Kasumi-1 (cell line): ENCODE measurements at regions not wholly inside any gene's neighbourhood (a gene's known extent, or its start where the extent isn't known, plus 50 kb on each side); places are given as distances from the start of the nearest gene placed in this dataset.

Experiments
- DNase-seq, 2 experiments: peaks; one replicate each; lab custom pipeline; 2025; lab: John Stamatoyannopoulos, UW

GRCh38 chr16:64459821-64460220, 662.0 kb downstream of the CDH11 start:
- DNase-seq, result no peak

GRCh38 chr16:64459402-64459801, 662.5 kb downstream of the CDH11 start:
- DNase-seq, result no peak

DNA sequence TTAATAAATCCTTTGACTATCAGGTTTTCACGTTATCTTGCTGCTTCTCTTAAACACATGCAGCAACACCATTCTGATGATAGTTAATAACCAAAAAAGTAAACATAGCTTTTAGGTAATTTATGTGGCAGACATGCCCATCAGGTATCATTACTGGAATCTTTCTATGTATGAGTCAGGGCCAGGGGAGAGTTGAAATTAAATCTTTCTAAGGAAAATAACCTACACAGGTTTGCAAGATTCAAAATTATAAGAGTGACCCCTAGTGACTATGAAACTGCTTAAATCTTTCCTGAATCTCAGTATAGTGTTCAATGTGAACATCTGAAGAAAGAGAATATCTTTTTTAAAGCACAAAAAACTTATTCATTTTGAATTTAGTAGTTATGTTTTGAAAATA, 666.6 kb downstream of the CDH11 start:
- no peak for DNase-seq

DNA sequence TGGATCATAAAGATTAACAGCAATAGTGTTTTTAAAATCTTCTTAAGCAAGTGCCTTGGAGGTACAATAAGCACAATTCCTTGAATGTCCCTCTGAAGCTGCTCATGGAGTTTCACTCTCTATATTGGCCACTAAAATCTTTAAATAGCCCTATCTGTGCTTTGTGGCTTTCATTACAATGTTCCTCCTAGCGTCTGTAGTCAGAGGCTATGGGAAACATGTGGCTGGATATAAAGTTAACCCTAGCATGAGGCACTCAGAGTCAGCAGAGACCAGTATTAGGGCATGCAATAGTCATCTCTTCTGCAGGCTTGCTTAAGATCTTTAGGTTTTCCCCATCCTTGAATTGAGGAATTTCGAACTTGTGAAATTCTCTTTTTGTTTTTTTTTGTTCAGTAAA, 668.2 kb downstream of the CDH11 start:
- no peak for DNase-seq

DNA sequence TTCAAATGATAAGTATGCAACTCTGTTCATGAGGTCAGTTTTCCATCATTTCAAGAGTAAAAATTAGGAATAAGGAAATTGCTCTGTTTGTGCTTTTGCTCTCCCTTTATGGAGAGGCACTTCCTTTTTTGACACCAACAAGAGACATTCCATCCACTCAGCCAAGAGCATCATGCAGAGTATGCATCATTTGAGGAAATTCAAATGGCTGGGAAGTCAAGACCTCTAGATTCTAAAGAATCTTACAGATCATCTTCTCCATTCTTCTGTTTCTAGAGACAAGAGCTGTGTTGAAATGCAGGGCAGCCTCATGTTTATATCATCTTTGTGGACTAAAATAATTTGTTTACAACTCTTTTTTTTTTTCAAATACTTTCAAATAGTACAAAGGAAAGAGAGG, 669.4 kb downstream of the CDH11 start:
- DNase-seq, result no peak

- no peak for DNase-seq
Observed at GRCh38 chr16:64450177-64450576, 671.7 kb downstream of the CDH11 start.

DNA sequence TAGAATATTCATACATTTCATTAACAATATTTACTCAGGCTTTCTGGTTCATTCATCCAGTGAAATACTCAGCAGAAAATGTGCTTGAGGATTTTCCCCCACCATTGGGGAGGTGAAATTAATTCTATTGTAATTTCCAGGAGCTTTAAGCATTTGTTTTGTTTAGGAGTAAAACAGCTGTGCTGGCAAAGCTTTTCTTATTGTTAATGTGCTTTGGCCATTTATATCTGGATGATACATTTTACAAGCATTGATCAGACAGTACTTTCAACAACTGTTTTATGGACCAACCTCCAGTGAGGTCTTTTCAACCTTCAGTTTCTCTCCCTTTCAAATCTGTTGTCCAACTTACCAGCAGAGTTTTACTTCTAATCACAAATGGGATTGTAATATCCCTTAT, 672.4 kb downstream of the CDH11 start:
- no peak for DNase-seq

DNA sequence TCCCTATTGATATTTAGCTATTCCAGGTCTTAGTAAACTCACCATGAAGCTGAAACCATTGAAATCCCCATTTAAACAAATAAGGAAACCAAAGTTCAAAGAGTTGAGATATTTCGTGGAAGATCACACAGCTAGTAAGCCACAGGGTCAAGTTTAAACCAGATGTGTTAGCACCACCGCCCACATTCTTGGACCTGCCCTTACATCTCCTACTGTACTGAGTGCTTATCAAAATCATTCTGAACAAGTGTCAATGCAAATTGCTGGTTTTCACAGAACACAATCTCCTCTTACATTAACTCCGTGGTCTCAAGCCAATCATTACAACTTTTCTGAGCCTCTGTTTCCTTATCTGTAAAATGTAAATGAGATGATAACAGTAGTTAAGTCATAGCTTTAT, 676.2 kb downstream of the CDH11 start:
- DNase-seq, result no peak

DNA sequence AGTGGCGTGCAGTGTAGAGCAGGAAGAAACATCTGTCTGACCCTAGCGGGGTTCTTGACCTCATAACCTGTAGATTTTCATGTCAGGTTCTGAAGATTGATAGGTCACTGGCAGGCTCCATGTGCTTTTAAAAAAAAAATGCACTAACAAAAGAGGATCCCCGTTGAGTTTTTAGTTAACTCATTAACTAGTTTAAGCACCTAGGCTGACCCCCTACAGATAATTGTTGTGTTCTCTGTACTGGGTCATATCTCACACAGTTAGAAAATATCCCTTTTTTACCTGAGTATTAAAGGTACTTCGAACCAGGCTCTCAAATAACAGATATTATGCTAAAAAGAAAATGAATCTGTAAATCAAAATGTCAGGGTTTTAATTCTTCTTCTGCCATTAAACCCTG, 676.6 kb downstream of the CDH11 start:
- no peak for DNase-seq

- DNase-seq, result no peak
Observed at GRCh38 chr16:64440421-64440831, 681.4 kb downstream of the CDH11 start.

DNA sequence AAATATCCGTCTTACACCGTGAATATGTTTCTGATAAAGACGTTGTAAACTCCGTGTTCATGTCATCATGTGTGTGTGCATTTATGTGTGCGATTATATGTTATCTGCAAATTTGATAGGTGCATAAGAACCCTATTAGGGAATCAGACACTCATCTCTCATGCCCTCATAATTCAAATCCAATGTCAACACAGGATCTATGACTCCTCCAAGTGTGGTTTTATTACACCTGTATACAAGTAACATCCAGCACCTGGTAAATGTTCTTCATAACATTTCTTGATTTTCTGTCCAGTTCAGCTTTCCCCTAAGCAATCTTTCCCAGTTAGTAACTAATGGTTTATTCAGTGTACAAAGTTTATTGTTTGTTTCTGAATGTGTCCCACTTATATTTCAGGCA, 681.9 kb downstream of the CDH11 start:
- no peak for DNase-seq

DNA sequence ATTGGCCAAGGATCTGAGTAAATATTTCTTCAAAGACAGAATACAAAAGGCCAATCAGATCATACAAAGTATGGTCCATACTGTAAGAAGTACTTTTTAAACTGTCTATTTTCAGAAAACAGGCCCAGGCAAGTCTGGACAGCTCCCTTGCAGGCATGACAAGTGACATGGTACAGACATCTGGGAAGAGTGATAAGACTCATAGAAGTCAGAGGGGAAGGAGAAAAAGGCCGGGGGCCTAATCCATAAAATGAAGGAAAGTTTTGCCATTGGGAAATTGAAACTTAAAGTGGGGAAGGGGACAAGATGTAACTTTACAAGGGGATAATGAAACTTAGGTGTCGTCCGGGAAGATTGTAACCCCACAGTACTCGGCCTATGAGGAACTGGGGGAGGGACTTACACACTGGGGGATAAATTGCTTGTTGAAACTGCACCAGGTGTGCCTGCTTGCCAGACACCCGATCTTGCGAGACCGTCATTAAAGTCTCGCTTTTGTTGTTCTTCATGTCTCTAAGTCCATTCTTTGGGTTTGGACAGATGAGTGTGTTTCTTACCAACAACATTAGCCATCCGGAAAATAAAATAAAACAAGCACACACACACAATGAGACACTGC, 684.0 kb downstream of the CDH11 start:
- DNase-seq, result no peak

DNA sequence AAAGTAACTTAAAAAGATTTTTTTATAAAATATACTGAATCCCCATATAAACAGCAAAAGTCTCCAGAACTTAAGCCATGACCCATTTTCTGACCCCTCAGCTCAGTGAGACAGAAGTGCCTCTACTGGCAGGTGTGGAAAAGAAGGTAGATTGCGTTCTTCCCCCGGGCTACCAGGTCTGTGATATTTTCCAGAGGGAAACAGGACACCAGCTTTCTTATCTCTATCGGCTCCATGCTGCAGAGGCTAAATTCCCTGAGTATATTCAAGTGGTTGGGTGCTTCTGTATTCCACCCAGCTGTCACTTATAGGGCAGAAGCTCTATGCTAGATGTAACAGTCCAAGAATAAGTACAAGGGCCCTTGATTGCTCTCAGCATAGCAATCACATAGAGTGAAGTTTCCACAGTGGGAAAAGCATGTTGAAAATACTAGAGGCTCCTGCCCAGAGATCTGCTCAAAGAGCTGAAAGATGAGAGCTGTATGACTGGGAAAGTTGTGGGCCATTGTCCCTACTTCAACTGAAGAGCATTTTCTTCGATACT, 687.3 kb downstream of the CDH11 start:
- DNase-seq, result no peak

GRCh38 chr16:64428463-64429113, 693.3 kb downstream of the CDH11 start:
- DNase-seq, result no peak

- DNase-seq, result no peak
Observed at GRCh38 chr16:64426131-64426666, 695.7 kb downstream of the CDH11 start.

GRCh38 chr16:64425381-64425780, 696.5 kb downstream of the CDH11 start:
- no peak for DNase-seq

- DNase-seq, result no peak
Observed at GRCh38 chr16:64422259-64422658, 699.6 kb downstream of the CDH11 start.

- no peak for DNase-seq
Observed at GRCh38 chr16:64421515-64421914, 700.3 kb downstream of the CDH11 start.

GRCh38 chr16:64419832-64420231, 702.0 kb downstream of the CDH11 start:
- DNase-seq, result no peak

- no peak for DNase-seq
Observed at GRCh38 chr16:64417711-64418227, 704.1 kb downstream of the CDH11 start.

DNA sequence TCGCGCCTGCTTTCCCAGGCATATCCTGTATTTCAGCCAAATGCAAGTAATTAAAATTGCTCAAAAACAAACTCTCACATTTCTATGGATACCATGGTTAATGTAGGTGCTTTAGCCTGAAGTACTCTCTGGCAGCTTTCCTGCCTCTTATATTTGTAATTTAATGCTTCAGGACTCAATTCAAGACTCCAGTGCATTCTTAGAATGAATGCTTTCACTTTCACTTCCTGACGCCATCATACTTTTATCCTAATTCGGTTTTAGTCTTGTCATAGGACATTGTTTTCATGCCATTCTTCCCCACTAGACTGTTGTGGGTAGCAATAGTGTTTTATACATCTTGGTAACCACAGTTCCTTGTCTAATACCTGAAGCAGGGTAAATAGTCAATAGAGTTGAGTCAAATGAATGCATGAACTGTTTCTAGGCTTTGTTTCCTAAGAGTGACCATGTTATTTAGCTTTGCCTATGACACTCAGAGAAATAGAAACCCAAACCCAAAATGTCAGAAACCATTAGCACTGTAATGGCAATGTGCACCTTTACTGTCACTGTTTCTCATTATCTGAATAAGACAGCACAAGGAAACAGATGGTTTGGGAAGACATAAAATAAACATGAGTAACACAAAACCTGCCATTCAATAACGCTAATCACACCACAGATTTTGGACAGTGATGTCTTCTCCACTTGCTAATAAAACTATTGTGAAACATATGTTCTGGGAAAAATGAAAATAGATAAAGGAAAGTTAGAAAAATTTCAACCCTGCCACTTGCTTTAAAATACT, 705.5 kb downstream of the CDH11 start:
- no peak for DNase-seq

DNA sequence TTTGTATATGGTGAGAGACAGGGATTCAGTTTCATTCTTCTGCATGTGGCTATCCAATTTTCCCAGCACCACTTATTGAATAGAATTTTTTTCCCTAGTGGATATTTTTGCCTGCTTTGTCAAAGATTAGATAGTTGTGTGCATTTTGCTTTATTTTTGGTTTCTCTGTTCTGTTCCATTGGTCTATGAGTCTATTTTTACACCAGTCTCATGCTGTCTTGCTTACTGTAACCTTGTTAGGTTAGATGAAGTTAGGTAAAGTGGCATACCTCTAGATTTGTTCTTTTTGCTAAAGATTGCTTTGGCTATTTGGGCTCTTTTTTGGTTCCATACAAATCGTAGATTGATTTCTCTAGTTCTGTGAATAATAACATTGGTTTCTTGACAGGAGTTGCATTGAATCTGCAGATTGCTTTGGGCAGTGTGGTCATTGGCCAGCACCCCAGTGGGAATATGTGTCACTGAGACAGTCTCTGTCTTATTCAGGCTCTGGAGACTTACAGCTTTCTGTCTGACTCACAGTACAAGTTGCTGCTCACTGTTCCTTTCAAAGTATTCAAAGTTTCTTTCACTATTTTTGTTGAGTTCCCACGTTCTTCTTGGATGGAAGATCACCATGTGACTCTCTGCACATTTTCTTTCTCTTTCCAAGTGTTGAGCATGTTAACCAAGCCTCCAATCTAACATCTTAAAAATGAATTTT, 709.1 kb downstream of the CDH11 start:
- no peak for DNase-seq
